ENCODE measurements at regions not wholly inside any gene's neighbourhood (a gene's known extent, or its start where the extent isn't known, plus 50 kb on each side); places are given as distances from the start of the nearest gene placed in this dataset.
"Not testable (repeated sequence)": the region's sequence is repeated elsewhere in the genome, so short reads cannot be mapped to it uniquely, and the experiment has no call there.

DNA sequence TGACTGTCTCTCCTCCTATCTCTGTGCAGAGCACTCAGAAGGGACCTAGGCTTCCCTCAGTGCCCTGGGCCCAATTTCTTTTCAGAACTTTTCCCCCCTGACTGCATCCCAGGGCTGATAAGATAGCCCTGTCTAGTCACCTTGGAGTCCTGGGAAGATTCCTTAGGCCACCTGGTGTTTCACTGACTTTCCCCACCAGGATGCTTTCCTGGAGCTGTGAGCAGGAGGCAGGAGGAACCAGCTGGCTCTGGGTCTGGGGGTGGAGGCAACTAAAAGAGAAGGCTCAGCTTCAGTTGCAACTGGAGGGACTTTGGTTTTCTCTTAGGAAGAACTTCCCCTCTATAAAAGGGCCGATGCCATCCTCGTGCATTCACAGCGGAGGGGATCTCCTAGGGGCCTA is 115.1 kb downstream of the TNFRSF13B start:
- TF ChIP-seq, protein P1, sequence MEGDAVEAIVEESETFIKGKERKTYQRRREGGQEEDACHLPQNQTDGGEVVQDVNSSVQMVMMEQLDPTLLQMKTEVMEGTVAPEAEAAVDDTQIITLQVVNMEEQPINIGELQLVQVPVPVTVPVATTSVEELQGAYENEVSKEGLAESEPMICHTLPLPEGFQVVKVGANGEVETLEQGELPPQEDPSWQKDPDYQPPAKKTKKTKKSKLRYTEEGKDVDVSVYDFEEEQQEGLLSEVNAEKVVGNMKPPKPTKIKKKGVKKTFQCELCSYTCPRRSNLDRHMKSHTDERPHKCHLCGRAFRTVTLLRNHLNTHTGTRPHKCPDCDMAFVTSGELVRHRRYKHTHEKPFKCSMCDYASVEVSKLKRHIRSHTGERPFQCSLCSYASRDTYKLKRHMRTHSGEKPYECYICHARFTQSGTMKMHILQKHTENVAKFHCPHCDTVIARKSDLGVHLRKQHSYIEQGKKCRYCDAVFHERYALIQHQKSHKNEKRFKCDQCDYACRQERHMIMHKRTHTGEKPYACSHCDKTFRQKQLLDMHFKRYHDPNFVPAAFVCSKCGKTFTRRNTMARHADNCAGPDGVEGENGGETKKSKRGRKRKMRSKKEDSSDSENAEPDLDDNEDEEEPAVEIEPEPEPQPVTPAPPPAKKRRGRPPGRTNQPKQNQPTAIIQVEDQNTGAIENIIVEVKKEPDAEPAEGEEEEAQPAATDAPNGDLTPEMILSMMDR (IDR thresholded peaks at IDR 0.05) = not testable (repeated sequence)
- TF ChIP-seq POLR2A (IDR thresholded peaks at IDR 0.05) = not testable (repeated sequence)
